ENCODE measurements at regions not wholly inside any gene's neighbourhood (a gene's known extent, or its start where the extent isn't known, plus 50 kb on each side); places are given as distances from the start of the nearest gene placed in this dataset.

DNA sequence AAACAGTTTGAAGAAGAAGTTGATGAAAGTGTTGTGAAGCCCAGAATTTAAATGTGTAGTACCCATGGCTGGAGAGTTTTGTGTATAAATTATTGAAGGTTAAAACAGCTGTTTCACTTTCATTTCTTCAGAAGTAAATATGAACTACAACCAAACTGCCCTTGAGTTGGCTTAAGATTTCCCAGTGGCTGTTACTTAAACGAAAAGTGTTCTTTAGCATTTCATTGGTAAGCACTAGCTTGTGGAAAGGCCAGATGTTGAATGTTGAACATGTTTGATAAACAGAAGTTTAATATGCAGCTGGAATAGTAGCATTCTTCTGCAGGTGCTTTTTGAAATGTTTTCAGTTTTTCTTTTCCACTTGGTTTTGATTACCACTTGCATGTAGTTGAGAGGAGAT is 83.2 kb upstream of the TNRC6B start:
- TF ChIP-seq, protein P1, sequence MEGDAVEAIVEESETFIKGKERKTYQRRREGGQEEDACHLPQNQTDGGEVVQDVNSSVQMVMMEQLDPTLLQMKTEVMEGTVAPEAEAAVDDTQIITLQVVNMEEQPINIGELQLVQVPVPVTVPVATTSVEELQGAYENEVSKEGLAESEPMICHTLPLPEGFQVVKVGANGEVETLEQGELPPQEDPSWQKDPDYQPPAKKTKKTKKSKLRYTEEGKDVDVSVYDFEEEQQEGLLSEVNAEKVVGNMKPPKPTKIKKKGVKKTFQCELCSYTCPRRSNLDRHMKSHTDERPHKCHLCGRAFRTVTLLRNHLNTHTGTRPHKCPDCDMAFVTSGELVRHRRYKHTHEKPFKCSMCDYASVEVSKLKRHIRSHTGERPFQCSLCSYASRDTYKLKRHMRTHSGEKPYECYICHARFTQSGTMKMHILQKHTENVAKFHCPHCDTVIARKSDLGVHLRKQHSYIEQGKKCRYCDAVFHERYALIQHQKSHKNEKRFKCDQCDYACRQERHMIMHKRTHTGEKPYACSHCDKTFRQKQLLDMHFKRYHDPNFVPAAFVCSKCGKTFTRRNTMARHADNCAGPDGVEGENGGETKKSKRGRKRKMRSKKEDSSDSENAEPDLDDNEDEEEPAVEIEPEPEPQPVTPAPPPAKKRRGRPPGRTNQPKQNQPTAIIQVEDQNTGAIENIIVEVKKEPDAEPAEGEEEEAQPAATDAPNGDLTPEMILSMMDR (IDR thresholded peaks at IDR 0.05), result no peak
- TF ChIP-seq POLR2AphosphoS5 (IDR thresholded peaks at IDR 0.05; ENCODE audit: insufficient read depth in 1 of 2, low read depth in 1 of 2), result no peak
